Activated CD4-positive, alpha-beta T cell treated with anti-CD3 and anti-CD28 coated beads, Interleukin-2, Interleukin-4, amounts not matched to agents 100 ng/mL and 50 ng/mL, durations not matched to agents 16 hours and 8 hours (primary cell): ENCODE measurements at regions not wholly inside any gene's neighbourhood (a gene's known extent, or its start where the extent isn't known, plus 50 kb on each side); places are given as distances from the start of the nearest gene placed in this dataset.
"Not testable (repeated sequence)": the region's sequence is repeated elsewhere in the genome, so short reads cannot be mapped to it uniquely, and the experiment has no call there.

Source experiments
- DNase-seq: peaks from one replicate; pipeline ENCODE4 v3.0.0-alpha.2; 2020; ENCODE audit warnings: low spot score

DNA sequence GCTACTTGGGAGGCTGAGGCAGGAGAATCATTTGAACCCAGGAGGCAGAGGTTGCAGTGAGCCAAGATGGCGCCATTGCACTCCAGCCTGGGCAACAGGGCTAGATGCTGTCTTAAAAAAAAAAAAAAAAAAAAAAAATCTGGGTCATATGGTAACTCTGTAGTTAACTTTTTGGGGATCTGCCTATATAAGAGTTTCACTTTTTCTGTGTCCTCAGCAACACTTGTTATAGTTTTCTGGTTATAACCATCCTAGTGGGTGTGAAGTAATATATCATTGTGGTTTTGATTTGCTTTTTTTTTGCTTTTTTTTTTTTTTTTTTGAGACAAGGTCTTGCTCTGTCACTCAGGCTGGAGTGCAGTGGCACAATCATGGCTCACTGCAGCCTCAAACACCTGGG is 54.3 kb upstream of the SHB start:
- not testable (repeated sequence) for DNase-seq

DNA sequence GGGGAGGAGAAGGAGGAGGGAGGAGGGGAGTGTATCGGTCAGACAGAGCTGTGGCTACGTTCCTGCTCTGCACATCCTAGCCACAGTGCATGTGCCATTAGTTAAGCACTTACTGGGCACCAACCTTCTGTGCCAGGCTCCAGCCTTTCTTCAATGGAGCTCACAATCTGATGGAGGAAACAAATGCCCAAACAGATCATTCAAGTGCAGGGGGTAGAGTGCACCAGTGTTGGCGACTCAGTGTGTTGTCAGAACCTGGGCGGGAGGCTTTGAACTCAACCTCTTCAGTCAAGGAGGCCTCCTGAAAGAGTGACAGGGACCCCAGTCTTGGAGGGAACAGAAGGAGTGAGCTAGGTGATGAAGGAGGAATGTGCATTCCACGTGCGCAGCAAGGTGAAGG is 51.9 kb upstream of the SHB start:
- no peak for DNase-seq

GRCh38 chr9:38119560-38120236 is 50.7 kb upstream of the SHB start:
- DNase-seq, result no peak

- no peak for DNase-seq
These were observed 49.9 kb upstream of the SHB start for GRCh38 chr9:38118862-38119438.
